AG04450 (cell line): ENCODE measurements at regions not wholly inside any gene's neighbourhood (a gene's known extent, or its start where the extent isn't known, plus 50 kb on each side); places are given as distances from the start of the nearest gene placed in this dataset.

Experiments used
- CTCF ChIA-PET: fragments of 300-600, 350-600 bp; formaldehyde crosslinking; extraction: SDS; loops from one replicate; lab custom pipeline; 2022; ENCODE audit warnings: antibody characterized with exemption, inconsistent platforms; lab: Charles Lee
- POLR2A ChIA-PET: fragments of 350-600 bp; formaldehyde crosslinking; extraction: SDS; loops from one replicate; lab custom pipeline; 2021; ENCODE audit warnings: antibody characterized with exemption, inconsistent platforms; lab: Yijun Ruan, JAX
- DNase-seq: peaks from one replicate; pipeline ENCODE4 v3.0.0-alpha.2; 2011; ENCODE audit warnings: low read depth, low spot score
- H3K27ac ChIP-seq: one replicate; pipeline ENCODE4 v1.5.1; 2012; ENCODE audit warnings: low read depth, low read length, control low read depth
- H3K27me3 ChIP-seq: one replicate; pipeline ENCODE4 v1.6.0; 2012; ENCODE audit warnings: low read length; ENCODE audit not compliant: control insufficient read depth, insufficient read depth
- H3K4me3 ChIP-seq: 2 replicates; pipeline ENCODE4 v1.5.1; 2011; ENCODE audit warnings: mild to moderate bottlenecking, low read depth, low read length, control low read depth
- H3K9me3 ChIP-seq: 2 replicates; pipeline ENCODE4 v1.5.1; 2012; ENCODE audit warnings: low read length; ENCODE audit not compliant: control insufficient read depth, insufficient read depth
- CTCF ChIP-seq: IDR thresholded peaks from 2 replicates; pipeline ENCODE4 v1.5.1; 2011; ENCODE audit warnings: low read depth, low read length, control low read depth, inconsistent platforms

- TF ChIP-seq CTCF, result no peak
- POLR2A ChIA-PET, result no interaction called here
These were observed 430.5 kb upstream of the XYLT1 start for GRCh38 chr16:17901309-17901708.

GRCh38 chr16:17899141-17899540, 428.4 kb upstream of the XYLT1 start:
- ChIA-PET POLR2A (no interaction called here), CTCF (no interaction called here)
- TF ChIP-seq CTCF, result no peak
- no peak for DNase-seq
- Histone ChIP-seq H3K4me3 (no peak overlapping the region), H3K27me3 (no peaks in the 10 kb centered on the region), H3K27ac (no peak overlapping the region), H3K9me3 (peaks cover 3% of the 10 kb centered on the region; the same call in 1 of the 2 replicates)

More at GRCh38 chr16:17901309-17901708, 430.5 kb upstream of the XYLT1 start:
- Histone ChIP-seq H3K27me3 (no peaks in the 10 kb centered on the region), H3K27ac (no peak overlapping the region), H3K9me3 (peaks cover under 1% of the 10 kb centered on the region; the same call in 1 of the 2 replicates), H3K4me3 (no peak overlapping the region)
- DNase-seq, result no peak
- CTCF ChIA-PET, result no interaction called here

- ChIA-PET POLR2A (no interaction called here), CTCF (no interaction called here)
- H3K4me3 ChIP-seq, result no peak overlapping the region
- H3K27me3 ChIP-seq, result no peaks in the 10 kb centered on the region
- peaks cover 6% of the 10 kb centered on the region; the same call in 1 of the 2 replicates for H3K9me3 ChIP-seq
- no peak for DNase-seq
- TF ChIP-seq CTCF, result no peak
- no peak overlapping the region for H3K27ac ChIP-seq
These were observed 417.2 kb upstream of the XYLT1 start for GRCh38 chr16:17887963-17888362.

- ChIA-PET POLR2A (no interaction called here), CTCF (no interaction called here)
- H3K27me3 ChIP-seq, result no peaks in the 10 kb centered on the region
- no peak for TF ChIP-seq CTCF
- no peak overlapping the region for H3K4me3 ChIP-seq
- peaks cover 6% of the 10 kb centered on the region; the same call in 1 of the 2 replicates for H3K9me3 ChIP-seq
- no peak overlapping the region for H3K27ac ChIP-seq
- DNase-seq, result no peak
These were observed 415.0 kb upstream of the XYLT1 start for GRCh38 chr16:17885659-17886207.

- TF ChIP-seq CTCF, result no peak
- Histone ChIP-seq H3K9me3 (peaks cover 2% of the 10 kb centered on the region), H3K4me3 (no peak overlapping the region), H3K27me3 (no peaks in the 10 kb centered on the region), H3K27ac (no peak overlapping the region)
- DNase-seq, result no peak
- ChIA-PET POLR2A (no interaction called here), CTCF (no interaction called here)
These were observed 407.1 kb upstream of the XYLT1 start for GRCh38 chr16:17877821-17878360.
